ENCODE measurements at regions not wholly inside any gene's neighbourhood (a gene's known extent, or its start where the extent isn't known, plus 50 kb on each side); places are given as distances from the start of the nearest gene placed in this dataset.
"Not testable (repeated sequence)": the region's sequence is repeated elsewhere in the genome, so short reads cannot be mapped to it uniquely, and the experiment has no call there.

DNA sequence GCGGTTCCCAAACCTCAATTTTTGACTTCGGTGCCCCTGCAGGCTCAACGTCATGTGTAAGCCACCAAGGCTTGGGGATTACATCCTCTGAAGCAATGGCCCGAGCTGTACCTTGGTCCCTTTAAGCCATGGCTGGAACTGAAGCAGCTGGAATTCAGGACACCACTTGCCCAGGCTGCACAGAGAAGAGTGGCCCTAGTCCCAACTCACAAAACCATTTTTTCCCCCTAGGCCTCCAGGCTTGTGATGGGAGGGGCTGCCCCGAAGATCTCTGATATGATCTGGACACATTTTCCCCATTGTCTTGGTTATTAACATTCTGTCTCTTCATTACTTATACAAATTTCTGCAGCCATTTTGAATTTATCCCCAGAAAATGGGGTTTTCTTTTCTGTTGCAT, 233.3 kb upstream of the ADGRL4 start:
- Histone ChIP-seq H3K4me2 (ENCODE audit: unreplicated experiment) (no peak overlapping the region), H3K9me3 (ENCODE audit: low read depth) (no peaks in the 10 kb centered on the region), H3K9me2 (ENCODE audit: insufficient read depth) (no peaks in the 10 kb centered on the region), H2AFZ (no peak overlapping the region), H3K4me3 (no peak overlapping the region), H3K36me3 (ENCODE audit: low read depth) (no peaks in the 10 kb centered on the region), H3K27ac (no peak overlapping the region), H3K79me2 (ENCODE audit: insufficient read depth) (no peaks in the 10 kb centered on the region), H4K20me1 (ENCODE audit: insufficient read depth) (no peaks in the 10 kb centered on the region), H3F3A (ENCODE audit: insufficient read depth) (peaks cover 16% of the 10 kb centered on the region), H3K27me3 (replicated peaks; ENCODE audit: insufficient read depth) (no peaks in the 10 kb centered on the region), H3K9ac (no peak overlapping the region), H3K4me1 (ENCODE audit: insufficient read depth) (peaks cover 16% of the 10 kb centered on the region)
- no peak for DNase-seq
- TF ChIP-seq EZH2phosphoT487 (IDR thresholded peaks at IDR 0.05; ENCODE audit: insufficient read depth, low read depth) (no peak), EZH2 (IDR thresholded peaks at IDR 0.05; ENCODE audit: insufficient read depth, poor library complexity, severe bottlenecking) (no peak)
- in situ Hi-C loops (cut with MboI), result no loop called here
- WGBS, 2 experiments (ENCODE audit: low coverage in 1 of 2, low lambda C conversion rate in 2 of 2, missing lambda C conversion rate in 2 of 2), result 33 to 37% methylated on average over 5 of the region's 5 CpGs

DNA sequence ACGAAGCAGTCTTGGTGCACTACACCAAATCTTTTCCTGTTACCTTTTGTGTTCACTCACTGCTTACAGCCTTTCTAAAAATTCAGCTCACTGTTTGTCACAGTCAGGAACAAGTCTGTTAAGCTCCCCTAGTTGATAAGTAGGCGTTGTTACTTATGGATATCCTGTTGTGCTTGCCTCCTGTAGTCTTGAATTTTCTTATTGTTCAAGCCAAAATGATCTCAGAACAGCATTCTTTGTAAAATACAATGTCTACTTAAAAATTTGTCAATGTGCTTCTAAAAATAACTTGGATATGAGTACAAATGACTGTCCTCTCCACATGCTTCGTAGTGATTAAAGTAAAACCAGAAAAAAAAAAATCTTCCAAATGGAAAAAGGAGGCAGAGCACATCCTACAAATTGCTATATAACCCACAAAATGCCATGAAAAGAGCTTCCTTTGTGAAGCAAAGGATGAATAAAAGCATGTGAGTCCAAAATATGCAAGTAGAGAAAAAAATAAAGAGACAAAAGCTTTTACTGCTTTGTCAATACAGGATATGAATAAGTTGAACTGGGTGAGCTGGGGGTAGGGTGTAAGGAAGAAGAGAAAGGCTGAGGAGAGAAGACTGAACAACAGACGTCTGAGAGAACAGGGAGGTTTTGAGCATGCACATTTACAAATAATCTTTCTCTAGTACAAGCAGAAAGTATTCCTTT, 228.9 kb upstream of the ADGRL4 start:
- in situ Hi-C loops (cut with MboI), result no loop called here
- H3K9me3 ChIP-seq (ENCODE audit: low read depth), result no peaks in the 10 kb centered on the region
- peaks cover 19% of the 10 kb centered on the region for H3F3A ChIP-seq (ENCODE audit: insufficient read depth)
- no peak for TF ChIP-seq EZH2 (IDR thresholded peaks at IDR 0.05; ENCODE audit: insufficient read depth, poor library complexity, severe bottlenecking)
- no peak for TF ChIP-seq EZH2phosphoT487 (IDR thresholded peaks at IDR 0.05; ENCODE audit: insufficient read depth, low read depth)
- H3K4me1 ChIP-seq (ENCODE audit: insufficient read depth), result peaks cover 18% of the 10 kb centered on the region
- peak; percentile 51 for DNase-seq
- H3K36me3 ChIP-seq (ENCODE audit: low read depth), result no peaks in the 10 kb centered on the region
- peak overlapping the region; percentile 77 for H3K4me2 ChIP-seq (ENCODE audit: unreplicated experiment)
- peak overlapping the region; percentile 62 for H3K4me3 ChIP-seq
- H4K20me1 ChIP-seq (ENCODE audit: insufficient read depth), result no peaks in the 10 kb centered on the region
- peak overlapping the region; percentile 88 for H2AFZ ChIP-seq
- H3K79me2 ChIP-seq (ENCODE audit: insufficient read depth), result no peaks in the 10 kb centered on the region
- peak overlapping the region; percentile 47 for H3K27ac ChIP-seq
- H3K9me2 ChIP-seq (ENCODE audit: insufficient read depth), result no peaks in the 10 kb centered on the region; the same call in 1 of the 2 replicates
- WGBS, 2 experiments (ENCODE audit: low coverage in 1 of 2, low lambda C conversion rate in 2 of 2, missing lambda C conversion rate in 2 of 2), result 8 to 9% methylated on average over 4 of the region's 4 CpGs
- H3K9ac ChIP-seq, result peak overlapping the region; percentile 51
- H3K27me3 ChIP-seq (replicated peaks; ENCODE audit: insufficient read depth), result no peaks in the 10 kb centered on the region

DNA sequence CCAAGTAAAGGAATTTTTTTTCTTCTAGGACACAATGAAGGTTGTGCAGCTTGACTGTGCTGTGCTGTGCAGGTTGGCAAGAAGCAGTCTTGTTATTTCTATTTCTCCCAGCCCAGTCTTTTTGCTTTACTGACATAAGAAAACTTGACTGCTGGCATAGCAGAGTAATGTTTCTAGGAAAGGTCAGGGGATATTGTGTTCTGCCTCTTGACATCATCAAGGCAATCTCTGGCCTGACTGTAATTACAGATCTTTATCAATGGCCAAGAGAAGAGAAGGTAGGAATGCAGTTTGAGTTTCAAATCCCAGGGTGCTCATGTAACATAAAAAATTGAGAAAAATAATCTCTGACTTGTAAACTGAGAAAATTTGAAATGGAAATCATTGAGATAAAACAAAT, 226.3 kb upstream of the ADGRL4 start:
- Histone ChIP-seq H3K4me3 (no peak overlapping the region), H3K9me2 (ENCODE audit: insufficient read depth) (no peaks in the 10 kb centered on the region; the same call in 1 of the 2 replicates), H4K20me1 (ENCODE audit: insufficient read depth) (no peaks in the 10 kb centered on the region), H3K79me2 (ENCODE audit: insufficient read depth) (no peaks in the 10 kb centered on the region), H3K4me1 (ENCODE audit: insufficient read depth) (peaks cover 18% of the 10 kb centered on the region), H3K27ac (no peak overlapping the region), H3K9me3 (ENCODE audit: low read depth) (no peaks in the 10 kb centered on the region), H3F3A (ENCODE audit: insufficient read depth) (peaks cover 19% of the 10 kb centered on the region), H3K4me2 (ENCODE audit: unreplicated experiment) (no peak overlapping the region), H3K36me3 (ENCODE audit: low read depth) (no peaks in the 10 kb centered on the region), H2AFZ (no peak overlapping the region), H3K27me3 (replicated peaks; ENCODE audit: insufficient read depth) (no peaks in the 10 kb centered on the region), H3K9ac (no peak overlapping the region)
- no peak for TF ChIP-seq EZH2 (IDR thresholded peaks at IDR 0.05; ENCODE audit: insufficient read depth, poor library complexity, severe bottlenecking)
- no peak for TF ChIP-seq EZH2phosphoT487 (IDR thresholded peaks at IDR 0.05; ENCODE audit: insufficient read depth, low read depth)
- in situ Hi-C loops (cut with MboI), result no loop called here
- DNase-seq, result no peak

DNA sequence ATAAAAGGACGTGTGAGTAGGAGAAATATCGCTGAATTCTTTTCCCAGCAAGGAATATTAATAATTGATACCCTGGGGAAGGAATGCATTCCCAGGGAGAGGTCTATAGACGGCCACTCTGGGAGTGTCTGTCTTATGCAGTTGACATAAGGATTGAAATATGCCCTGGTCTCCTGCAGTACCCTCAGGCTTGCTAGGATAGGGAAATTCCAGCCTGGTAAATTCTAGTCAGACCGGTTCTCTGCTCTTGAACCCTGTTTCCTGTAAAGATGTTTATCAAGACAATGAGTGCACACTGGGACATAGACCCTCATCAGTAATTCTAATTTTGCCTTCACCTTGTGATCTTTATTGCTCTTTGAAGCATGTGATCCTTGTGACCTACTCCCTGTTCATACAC, 224.2 kb upstream of the ADGRL4 start:
- H2AFZ ChIP-seq; DNase-seq; H3K4me3 ChIP-seq; H3K9me2 ChIP-seq (ENCODE audit: insufficient read depth); H3K27ac ChIP-seq; H3K27me3 ChIP-seq (replicated peaks; ENCODE audit: insufficient read depth); H4K20me1 ChIP-seq (ENCODE audit: insufficient read depth); H3K9me3 ChIP-seq (ENCODE audit: low read depth); in situ Hi-C loops (cut with MboI); H3K9ac ChIP-seq; H3K36me3 ChIP-seq (ENCODE audit: low read depth); H3K79me2 ChIP-seq (ENCODE audit: insufficient read depth); H3K4me2 ChIP-seq (ENCODE audit: unreplicated experiment): not testable (repeated sequence)
- H3F3A ChIP-seq (ENCODE audit: insufficient read depth), result peaks cover 12% of the 10 kb centered on the region
- peaks cover 11% of the 10 kb centered on the region for H3K4me1 ChIP-seq (ENCODE audit: insufficient read depth)
- 37 to 40% methylated on average over 4 of the region's 4 CpGs for WGBS, 2 experiments (ENCODE audit: low coverage in 1 of 2, low lambda C conversion rate in 2 of 2, missing lambda C conversion rate in 2 of 2)

DNA sequence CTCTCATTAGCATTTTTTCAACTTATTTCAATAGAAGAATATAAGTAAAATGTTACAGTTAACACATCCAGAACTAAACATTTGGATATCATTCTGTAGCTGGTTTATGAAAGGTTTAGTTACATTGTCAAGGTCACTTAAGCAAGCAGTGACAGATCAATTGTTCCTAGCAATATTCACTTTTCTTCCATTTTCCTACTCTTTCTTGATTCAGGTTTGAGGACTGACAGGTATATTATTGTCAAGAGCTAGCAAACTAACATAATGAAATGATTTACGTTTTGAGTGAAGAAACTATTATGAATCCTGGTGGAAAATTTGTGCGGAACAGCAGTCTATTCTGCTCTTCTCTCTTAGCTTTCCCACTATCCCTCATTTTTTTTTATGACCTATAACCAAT, 220.4 kb upstream of the ADGRL4 start:
- H3K4me1 ChIP-seq (ENCODE audit: insufficient read depth), result no peaks in the 10 kb centered on the region

More for the DNA sequence above, 220.4 kb upstream of the ADGRL4 start:
- H2AFZ ChIP-seq, result no peak overlapping the region
- no peaks in the 10 kb centered on the region for H4K20me1 ChIP-seq (ENCODE audit: insufficient read depth)
- H3K9me3 ChIP-seq (ENCODE audit: low read depth), result no peaks in the 10 kb centered on the region
- no peak for TF ChIP-seq EZH2phosphoT487 (IDR thresholded peaks at IDR 0.05; ENCODE audit: insufficient read depth, low read depth)
- TF ChIP-seq EZH2 (IDR thresholded peaks at IDR 0.05; ENCODE audit: insufficient read depth, poor library complexity, severe bottlenecking), result no peak
- no peaks in the 10 kb centered on the region for H3F3A ChIP-seq (ENCODE audit: insufficient read depth)
- H3K4me3 ChIP-seq, result no peak overlapping the region
- no peak overlapping the region for H3K4me2 ChIP-seq (ENCODE audit: unreplicated experiment)
- no peak overlapping the region for H3K9ac ChIP-seq
- WGBS, 2 experiments (ENCODE audit: low coverage in 1 of 2, low lambda C conversion rate in 2 of 2, missing lambda C conversion rate in 2 of 2), result 14 to 22% methylated on average over 2 of the region's 2 CpGs
- no peaks in the 10 kb centered on the region for H3K27me3 ChIP-seq (replicated peaks; ENCODE audit: insufficient read depth)
- H3K27ac ChIP-seq, result no peak overlapping the region
- no peaks in the 10 kb centered on the region for H3K36me3 ChIP-seq (ENCODE audit: low read depth)
- no peak for DNase-seq
- in situ Hi-C loops (cut with MboI), result no loop called here
- no peaks in the 10 kb centered on the region for H3K9me2 ChIP-seq (ENCODE audit: insufficient read depth)
- H3K79me2 ChIP-seq (ENCODE audit: insufficient read depth), result no peaks in the 10 kb centered on the region

Measured in GM23248 (cell line).